HepG2 (cell line): ENCODE measurements at regions not wholly inside any gene's neighbourhood (a gene's known extent, or its start where the extent isn't known, plus 50 kb on each side); places are given as distances from the start of the nearest gene placed in this dataset.
"Not testable (repeated sequence)": the region's sequence is repeated elsewhere in the genome, so short reads cannot be mapped to it uniquely, and the experiment has no call there.

Source experiments
- POLR2AphosphoS5 ChIP-seq: IDR thresholded peaks from 2 replicates; pipeline ENCODE4 v1.6.1; 2012; ENCODE audit warnings: low read depth, low read length
- SMAD3 ChIP-seq: sonication (generic); formaldehyde crosslinking; IDR thresholded peaks from 2 replicates; pipeline ENCODE4 v1.4.0; 2020; ENCODE audit warnings: missing genetic modification reagents
- TF ChIP-seq, protein P1 (sequence below): sonication (generic); formaldehyde crosslinking; IDR thresholded peaks from 2 replicates; pipeline ENCODE4 v1.8.1; 2022; ENCODE audit warnings: mild to moderate bottlenecking, missing genetic modification reagents
- TF ChIP-seq, protein P2 (sequence below): sonication (generic); formaldehyde crosslinking; IDR thresholded peaks from 2 replicates; pipeline ENCODE4 v1.4.0; 2020; ENCODE audit warnings: missing genetic modification reagents
- TF ChIP-seq, protein P3 (sequence below): sonication (generic); formaldehyde crosslinking; IDR thresholded peaks from 2 replicates; pipeline ENCODE4 v1.5.0; 2020; ENCODE audit warnings: mild to moderate bottlenecking, missing genetic modification reagents, moderate library complexity

DNA sequence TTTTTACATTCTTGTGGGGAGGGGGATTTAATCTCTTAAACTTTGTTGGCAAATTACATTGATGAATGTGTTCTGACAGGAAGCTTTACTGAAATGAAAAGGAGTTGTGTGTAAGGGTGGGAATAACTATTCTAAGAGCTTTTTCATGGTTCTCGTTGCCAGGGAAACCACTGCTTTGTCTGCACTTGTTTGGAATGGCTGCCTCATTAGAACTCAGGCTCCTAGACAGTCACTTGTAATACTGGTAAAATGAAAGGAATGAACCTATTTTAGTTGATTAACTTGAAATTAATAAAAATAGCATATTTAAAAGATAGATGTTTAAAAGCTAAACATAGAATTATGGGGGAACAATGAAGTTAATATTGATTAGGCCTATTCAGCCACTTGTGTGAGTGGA lies 201.4 kb upstream of the TEKT4 start:
- TF ChIP-seq, protein P1, sequence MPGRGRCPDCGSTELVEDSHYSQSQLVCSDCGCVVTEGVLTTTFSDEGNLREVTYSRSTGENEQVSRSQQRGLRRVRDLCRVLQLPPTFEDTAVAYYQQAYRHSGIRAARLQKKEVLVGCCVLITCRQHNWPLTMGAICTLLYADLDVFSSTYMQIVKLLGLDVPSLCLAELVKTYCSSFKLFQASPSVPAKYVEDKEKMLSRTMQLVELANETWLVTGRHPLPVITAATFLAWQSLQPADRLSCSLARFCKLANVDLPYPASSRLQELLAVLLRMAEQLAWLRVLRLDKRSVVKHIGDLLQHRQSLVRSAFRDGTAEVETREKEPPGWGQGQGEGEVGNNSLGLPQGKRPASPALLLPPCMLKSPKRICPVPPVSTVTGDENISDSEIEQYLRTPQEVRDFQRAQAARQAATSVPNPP (CRISPR knock-in tag): not testable (repeated sequence)
- TF ChIP-seq POLR2AphosphoS5; SMAD3 (CRISPR knock-in tag): not testable (repeated sequence)
- TF ChIP-seq, protein P2, sequence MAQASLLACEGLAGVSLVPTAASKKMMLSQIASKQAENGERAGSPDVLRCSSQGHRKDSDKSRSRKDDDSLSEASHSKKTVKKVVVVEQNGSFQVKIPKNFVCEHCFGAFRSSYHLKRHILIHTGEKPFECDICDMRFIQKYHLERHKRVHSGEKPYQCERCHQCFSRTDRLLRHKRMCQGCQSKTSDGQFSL: not testable (repeated sequence)
- TF ChIP-seq, protein P3, sequence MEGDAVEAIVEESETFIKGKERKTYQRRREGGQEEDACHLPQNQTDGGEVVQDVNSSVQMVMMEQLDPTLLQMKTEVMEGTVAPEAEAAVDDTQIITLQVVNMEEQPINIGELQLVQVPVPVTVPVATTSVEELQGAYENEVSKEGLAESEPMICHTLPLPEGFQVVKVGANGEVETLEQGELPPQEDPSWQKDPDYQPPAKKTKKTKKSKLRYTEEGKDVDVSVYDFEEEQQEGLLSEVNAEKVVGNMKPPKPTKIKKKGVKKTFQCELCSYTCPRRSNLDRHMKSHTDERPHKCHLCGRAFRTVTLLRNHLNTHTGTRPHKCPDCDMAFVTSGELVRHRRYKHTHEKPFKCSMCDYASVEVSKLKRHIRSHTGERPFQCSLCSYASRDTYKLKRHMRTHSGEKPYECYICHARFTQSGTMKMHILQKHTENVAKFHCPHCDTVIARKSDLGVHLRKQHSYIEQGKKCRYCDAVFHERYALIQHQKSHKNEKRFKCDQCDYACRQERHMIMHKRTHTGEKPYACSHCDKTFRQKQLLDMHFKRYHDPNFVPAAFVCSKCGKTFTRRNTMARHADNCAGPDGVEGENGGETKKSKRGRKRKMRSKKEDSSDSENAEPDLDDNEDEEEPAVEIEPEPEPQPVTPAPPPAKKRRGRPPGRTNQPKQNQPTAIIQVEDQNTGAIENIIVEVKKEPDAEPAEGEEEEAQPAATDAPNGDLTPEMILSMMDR: not testable (repeated sequence)
